WTC11 (cell line): ENCODE measurements at regions not wholly inside any gene's neighbourhood (a gene's known extent, or its start where the extent isn't known, plus 50 kb on each side); places are given as distances from the start of the nearest gene placed in this dataset.

Source experiments
- ATAC-seq: fragments of 200-7000 bp; cut with Tn5 transposase; 2 replicates; pipeline ENCODE4 v1.10.0; 2021; ENCODE audit warnings: mild to moderate bottlenecking, moderate library complexity
- CTCF ChIA-PET: fragments of 300-600 bp; sonication (Branson Sonifier 250); formaldehyde crosslinking; loops from one replicate; lab custom pipeline; 2021; ENCODE audit warnings: antibody characterized with exemption; lab: Charles Lee
- POLR2A ChIA-PET: fragments of 350-600 bp; sonication (Branson Sonifier 250); formaldehyde crosslinking; loops from one replicate; lab custom pipeline; 2021; ENCODE audit warnings: antibody characterized with exemption; lab: Charles Lee
- DNase-seq: peaks from one replicate; pipeline ENCODE4 v3.0.0; 2021; ENCODE audit warnings: low spot score
- H3K27ac Mint-ChIP-seq: 2 replicates; pipeline ENCODE4 v1.8.0; 2021; ENCODE audit warnings: mixed read lengths
- H3K27me3 Mint-ChIP-seq: 2 replicates; pipeline ENCODE4 v1.8.0; 2021; ENCODE audit warnings: low read depth, mild to moderate bottlenecking, moderate library complexity, mixed read lengths
- H3K36me3 Mint-ChIP-seq: 2 replicates; pipeline ENCODE4 v1.8.0; 2021; ENCODE audit warnings: mixed read lengths
- H3K4me1 Mint-ChIP-seq: 2 replicates; pipeline ENCODE4 v1.8.0; 2022; ENCODE audit warnings: mixed read lengths
- H3K4me3 Mint-ChIP-seq: 2 replicates; pipeline ENCODE4 v1.8.0; 2021; ENCODE audit warnings: mild to moderate bottlenecking, moderate library complexity, mixed read lengths
- H3K9me3 Mint-ChIP-seq: 2 replicates; pipeline ENCODE4 v1.8.0; 2021; ENCODE audit warnings: mixed read lengths
- CREB1 ChIP-seq: sonication (generic); formaldehyde crosslinking; IDR thresholded peaks from 2 replicates; pipeline ENCODE4 v1.8.0; 2023; ENCODE audit warnings: mild to moderate bottlenecking, missing genetic modification reagents
- E2F1 ChIP-seq: sonication (generic); formaldehyde crosslinking; IDR thresholded peaks from 2 replicates; pipeline ENCODE4 v1.8.0; 2022; ENCODE audit warnings: mild to moderate bottlenecking, missing genetic modification reagents
- E2F4 ChIP-seq: sonication (generic); formaldehyde crosslinking; IDR thresholded peaks from 2 replicates; pipeline ENCODE4 v1.8.1; 2022; ENCODE audit warnings: low read depth, mild to moderate bottlenecking, moderate library complexity, missing genetic modification reagents, borderline replicate concordance
- ELF4 ChIP-seq: sonication (generic); formaldehyde crosslinking; IDR thresholded peaks from 2 replicates; pipeline ENCODE4 v1.8.1; 2022; ENCODE audit warnings: low read depth, mild to moderate bottlenecking, moderate library complexity, missing genetic modification reagents
- GABPB1 ChIP-seq: sonication (generic); formaldehyde crosslinking; IDR thresholded peaks from 2 replicates; pipeline ENCODE4 v1.8.1; 2023; ENCODE audit warnings: mild to moderate bottlenecking, missing genetic modification reagents
- GTF2I ChIP-seq: fragments of 250-450 bp; sonication (Bioruptor Pico); conservative IDR thresholded peaks from 2 replicates; pipeline ENCODE4 v1.4.0; 2021; ENCODE audit warnings: mild to moderate bottlenecking
- HMGXB4 ChIP-seq: sonication (generic); formaldehyde crosslinking; IDR thresholded peaks from 2 replicates; pipeline ENCODE4 v1.8.1; 2023; ENCODE audit warnings: mild to moderate bottlenecking, moderate library complexity, missing genetic modification reagents
- KAT7 ChIP-seq: sonication (generic); formaldehyde crosslinking; IDR thresholded peaks from 2 replicates; pipeline ENCODE4 v1.8.1; 2023; ENCODE audit warnings: missing genetic modification reagents, mild to moderate bottlenecking, borderline replicate concordance
- NFE2L1 ChIP-seq: sonication (generic); formaldehyde crosslinking; IDR thresholded peaks from 2 replicates; pipeline ENCODE4 v1.8.1; 2023; ENCODE audit warnings: missing genetic modification reagents
- NFYB ChIP-seq: sonication (generic); formaldehyde crosslinking; conservative IDR thresholded peaks from 2 replicates; pipeline ENCODE4 v1.8.0; 2022; ENCODE audit warnings: low read depth, missing genetic modification reagents
- PRDM15 ChIP-seq: sonication (generic); formaldehyde crosslinking; IDR thresholded peaks from 2 replicates; pipeline ENCODE4 v1.8.0; 2022; ENCODE audit warnings: missing genetic modification reagents
- PREB ChIP-seq: sonication (generic); formaldehyde crosslinking; IDR thresholded peaks from 2 replicates; pipeline ENCODE4 v1.8.1; 2022; ENCODE audit warnings: mild to moderate bottlenecking, missing genetic modification reagents, moderate library complexity, borderline replicate concordance
- PRRX2 ChIP-seq: fragments of 250-450 bp; sonication (Bioruptor Pico); IDR thresholded peaks from 2 replicates; pipeline ENCODE4 v1.8.0; 2021; ENCODE audit warnings: mild to moderate bottlenecking
- RORB ChIP-seq: fragments of 250-450 bp; sonication (Bioruptor Pico); IDR thresholded peaks from 2 replicates; pipeline ENCODE4 v1.9.0; 2021; ENCODE audit warnings: mild to moderate bottlenecking
- TEAD1 ChIP-seq: sonication (generic); formaldehyde crosslinking; IDR thresholded peaks from 2 replicates; pipeline ENCODE4 v1.8.0; 2022; ENCODE audit warnings: mild to moderate bottlenecking, missing genetic modification reagents
- ZNF138 ChIP-seq: sonication (generic); formaldehyde crosslinking; conservative IDR thresholded peaks from 2 replicates; pipeline ENCODE4 v1.8.1; 2022; ENCODE audit warnings: mild to moderate bottlenecking, moderate library complexity, missing genetic modification reagents
- ZNF317 ChIP-seq: sonication (generic); formaldehyde crosslinking; IDR thresholded peaks from 2 replicates; pipeline ENCODE4 v1.8.1; 2023; ENCODE audit warnings: low read depth, mild to moderate bottlenecking, moderate library complexity, missing genetic modification reagents, borderline replicate concordance
- ZNF671 ChIP-seq: fragments of 250-450 bp; sonication (Bioruptor Pico); IDR thresholded peaks from 2 replicates; pipeline ENCODE4 v1.8.0; 2021; ENCODE audit warnings: mild to moderate bottlenecking

GRCh38 chr6:2549834-2550233 is 200.9 kb downstream of the MYLK4 start (continued):
- TF ChIP-seq RORB (CRISPR knock-in tag), result no peak
- no peak for TF ChIP-seq E2F4 (CRISPR knock-in tag)
- TF ChIP-seq PREB (CRISPR knock-in tag), result no peak
- no peak for TF ChIP-seq NFE2L1 (CRISPR knock-in tag)
- TF ChIP-seq GABPB1 (CRISPR knock-in tag), result no peak
- no peak for TF ChIP-seq TEAD1

- peaks cover 7% of the 10 kb centered on the region; the same call in 1 of the 2 replicates for H3K27me3 Mint-ChIP-seq
- ChIA-PET CTCF (no interaction called here), POLR2A (no interaction called here)
- H3K27ac Mint-ChIP-seq, result no peak overlapping the region
- peaks cover 38% of the 10 kb centered on the region for H3K9me3 Mint-ChIP-seq
- peaks cover 4% of the 10 kb centered on the region for H3K36me3 Mint-ChIP-seq
- no peak overlapping the region for H3K4me3 Mint-ChIP-seq
- TF ChIP-seq NFE2L1 (CRISPR knock-in tag), result no peak
- TF ChIP-seq ZNF317 (CRISPR knock-in tag), result no peak
- TF ChIP-seq ELF4 (CRISPR knock-in tag), result no peak
- no peak for TF ChIP-seq PRDM15 (CRISPR knock-in tag)
- no peak for TF ChIP-seq KAT7
- no peak for TF ChIP-seq PREB (CRISPR knock-in tag)
- no peak for TF ChIP-seq ZNF138 (CRISPR knock-in tag)
- no peak for TF ChIP-seq CREB1
- TF ChIP-seq TEAD1, result no peak
- TF ChIP-seq PRRX2, result no peak
- TF ChIP-seq HMGXB4, result no peak
- TF ChIP-seq ZNF671 (CRISPR knock-in tag), result no peak
- TF ChIP-seq E2F1 (CRISPR knock-in tag), result no peak
- TF ChIP-seq NFYB (CRISPR knock-in tag), result no peak
- no peak for TF ChIP-seq GTF2I (CRISPR knock-in tag)
- ATAC-seq (no peak), DNase-seq (no peak)
- no peaks in the 10 kb centered on the region for H3K4me1 Mint-ChIP-seq
Observed at GRCh38 chr6:2547355-2547754, 203.4 kb downstream of the MYLK4 start.
